Effector memory CD4-positive, alpha-beta T cell (primary cell): ENCODE measurements at regions not wholly inside any gene's neighbourhood (a gene's known extent, or its start where the extent isn't known, plus 50 kb on each side); places are given as distances from the start of the nearest gene placed in this dataset.

ENCODE experiments used
- DNase-seq, 3 donors: peaks; one replicate each; pipeline ENCODE4 v3.0.0-alpha.2; 2020
- H3K27ac ChIP-seq: 2 replicates; pipeline ENCODE4 v1.7.0; 2013; ENCODE audit warnings: mild to moderate bottlenecking, low read length, moderate library complexity; ENCODE audit not compliant: insufficient read depth, poor library complexity, severe bottlenecking
- H3K27me3 ChIP-seq: replicated peaks from 2 replicates; pipeline ENCODE4 v1.7.0; 2013; ENCODE audit warnings: mild to moderate bottlenecking, low read length; ENCODE audit not compliant: insufficient read depth, control insufficient read depth, poor library complexity, severe bottlenecking
- H3K36me3 ChIP-seq: 2 replicates; pipeline ENCODE4 v1.7.0; 2013; ENCODE audit warnings: mild to moderate bottlenecking, low read length, moderate library complexity; ENCODE audit not compliant: control insufficient read depth, insufficient read depth
- H3K4me1 ChIP-seq: 2 replicates; pipeline ENCODE4 v1.7.0; 2013; ENCODE audit warnings: low read length, mild to moderate bottlenecking; ENCODE audit not compliant: control insufficient read depth, insufficient read depth, poor library complexity, severe bottlenecking
- H3K4me3 ChIP-seq: 2 replicates; pipeline ENCODE4 v1.7.0; 2013; ENCODE audit warnings: low read length, low read depth, mild to moderate bottlenecking; ENCODE audit not compliant: insufficient read depth, poor library complexity, severe bottlenecking
- H3K9me3 ChIP-seq: 2 replicates; pipeline ENCODE4 v1.7.0; 2013; ENCODE audit warnings: mild to moderate bottlenecking, low read length, moderate library complexity; ENCODE audit not compliant: control insufficient read depth

GRCh38 chr6:113598786-113599185, 258.4 kb upstream of the MARCKS start:
- Histone ChIP-seq H3K27ac (no peak overlapping the region), H3K4me3 (no peak overlapping the region), H3K27me3 (no peaks in the 10 kb centered on the region), H3K4me1 (no peaks in the 10 kb centered on the region), H3K9me3 (no peaks in the 10 kb centered on the region), H3K36me3 (no peaks in the 10 kb centered on the region)
- no peak for DNase-seq

- H3K27ac ChIP-seq: no peak overlapping the region
- no peak overlapping the region for H3K4me3 ChIP-seq
- no peaks in the 10 kb centered on the region for H3K27me3 ChIP-seq
- H3K4me1 ChIP-seq: no peaks in the 10 kb centered on the region
- no peaks in the 10 kb centered on the region for H3K9me3 ChIP-seq
- no peaks in the 10 kb centered on the region for H3K36me3 ChIP-seq
- no peak for DNase-seq
Observed at GRCh38 chr6:113599444-113599843, 257.7 kb upstream of the MARCKS start.

GRCh38 chr6:113600551-113601339, 256.4 kb upstream of the MARCKS start:
- Histone ChIP-seq H3K27me3 (no peaks in the 10 kb centered on the region), H3K36me3 (no peaks in the 10 kb centered on the region), H3K9me3 (no peaks in the 10 kb centered on the region), H3K4me1 (no peaks in the 10 kb centered on the region), H3K4me3 (no peak overlapping the region), H3K27ac (no peak overlapping the region)
- DNase-seq: no peak

GRCh38 chr6:113607821-113608545, 249.2 kb upstream of the MARCKS start:
- Histone ChIP-seq H3K4me3 (no peak overlapping the region), H3K4me1 (no peaks in the 10 kb centered on the region), H3K27ac (no peak overlapping the region), H3K9me3 (no peaks in the 10 kb centered on the region), H3K27me3 (no peaks in the 10 kb centered on the region), H3K36me3 (no peaks in the 10 kb centered on the region)
- DNase-seq: no peak

- no peak for DNase-seq
- H3K27ac ChIP-seq: no peak overlapping the region
Observed at GRCh38 chr6:113610377-113610988, 246.7 kb upstream of the MARCKS start.

GRCh38 chr6:113616701-113617274, 240.4 kb upstream of the MARCKS start:
- no peak for DNase-seq
- no peaks in the 10 kb centered on the region for H3K36me3 ChIP-seq
- no peaks in the 10 kb centered on the region for H3K27me3 ChIP-seq
- no peak overlapping the region for H3K27ac ChIP-seq
- H3K9me3 ChIP-seq: no peaks in the 10 kb centered on the region
- H3K4me1 ChIP-seq: no peaks in the 10 kb centered on the region
- no peak overlapping the region for H3K4me3 ChIP-seq

More at GRCh38 chr6:113610377-113610988, 246.7 kb upstream of the MARCKS start:
- no peaks in the 10 kb centered on the region for H3K9me3 ChIP-seq
- H3K27me3 ChIP-seq: no peaks in the 10 kb centered on the region
- no peaks in the 10 kb centered on the region for H3K36me3 ChIP-seq
- H3K4me3 ChIP-seq: no peak overlapping the region
- no peaks in the 10 kb centered on the region for H3K4me1 ChIP-seq

GRCh38 chr6:113619077-113619476, 238.1 kb upstream of the MARCKS start:
- no peaks in the 10 kb centered on the region for H3K4me1 ChIP-seq
- no peaks in the 10 kb centered on the region for H3K9me3 ChIP-seq

GRCh38 chr6:113620386-113620785, 236.8 kb upstream of the MARCKS start:
- Histone ChIP-seq H3K27me3 (no peaks in the 10 kb centered on the region), H3K9me3 (no peaks in the 10 kb centered on the region), H3K4me1 (no peaks in the 10 kb centered on the region), H3K4me3 (no peak overlapping the region), H3K36me3 (no peaks in the 10 kb centered on the region), H3K27ac (no peak overlapping the region)
- DNase-seq: no peak

More at GRCh38 chr6:113619077-113619476, 238.1 kb upstream of the MARCKS start:
- no peak overlapping the region for H3K4me3 ChIP-seq
- no peaks in the 10 kb centered on the region for H3K27me3 ChIP-seq
- no peaks in the 10 kb centered on the region for H3K36me3 ChIP-seq
- no peak overlapping the region for H3K27ac ChIP-seq
- DNase-seq: no peak

- Histone ChIP-seq H3K36me3 (no peaks in the 10 kb centered on the region), H3K4me1 (no peaks in the 10 kb centered on the region), H3K27me3 (no peaks in the 10 kb centered on the region), H3K4me3 (no peak overlapping the region), H3K9me3 (no peaks in the 10 kb centered on the region), H3K27ac (no peak overlapping the region)
- no peak for DNase-seq
Observed at GRCh38 chr6:113622254-113622653, 234.9 kb upstream of the MARCKS start.
